ENCODE measurements at regions not wholly inside any gene's neighbourhood (a gene's known extent, or its start where the extent isn't known, plus 50 kb on each side); places are given as distances from the start of the nearest gene placed in this dataset.

DNA sequence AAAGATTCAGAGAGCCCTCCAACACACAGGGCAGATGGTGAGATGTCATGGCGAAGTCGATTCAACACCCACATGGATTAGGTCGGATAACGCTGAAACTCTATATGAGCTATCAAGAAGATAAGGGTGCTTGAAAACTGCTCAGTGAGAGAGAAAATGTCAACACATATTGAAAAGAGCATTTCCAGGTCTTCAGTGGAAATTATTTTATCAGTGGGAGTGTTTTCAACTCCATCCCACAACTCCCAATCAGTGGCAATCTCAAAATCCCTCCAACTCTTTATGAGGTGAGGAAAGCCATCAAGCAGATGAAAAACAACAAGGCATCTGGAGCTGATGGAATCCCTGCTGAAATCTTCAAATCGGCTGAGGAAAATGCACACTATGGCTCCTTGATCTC lies 104.5 kb upstream of the KLHL14 start:
- POLR2A ChIA-PET = no interaction called here
- BruUV-seq (replicated peaks) = no TSS peak

DNA sequence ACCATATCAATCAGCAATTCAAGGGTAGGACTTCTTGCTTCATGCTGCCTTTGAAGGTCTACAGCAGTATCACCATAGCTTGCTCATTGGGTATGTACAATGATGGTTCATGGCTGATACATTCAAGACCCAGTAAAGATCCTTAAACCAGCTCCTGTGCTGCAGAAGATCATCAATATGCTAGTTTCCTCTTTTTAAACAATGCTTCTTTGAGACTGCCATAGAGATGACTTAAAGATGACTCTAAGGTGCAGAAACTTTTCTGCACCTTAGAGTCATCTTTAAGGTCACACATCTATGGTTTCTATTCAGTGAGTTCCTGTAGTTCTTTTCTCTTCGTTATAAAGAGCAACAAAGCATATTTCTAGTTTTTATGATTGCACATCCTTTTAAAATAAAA lies 102.8 kb upstream of the KLHL14 start:
- CTCF ChIA-PET = no interaction called here
- no peak for DNase-seq (ENCODE audit: low read depth, low spot score)
- Histone ChIP-seq H3K79me2 (ENCODE audit: control insufficient read depth, insufficient read depth, low read length) (no peaks in the 10 kb centered on the region), H3K9ac (ENCODE audit: control insufficient read depth, insufficient read depth, low read length) (no peak overlapping the region), H4K20me1 (ENCODE audit: control insufficient read depth, insufficient read depth) (no peaks in the 10 kb centered on the region), H3K36me3 (ENCODE audit: control insufficient read depth in 2 of 2, insufficient read depth in 2 of 2, low read length in 1 of 2) (no peaks in the 10 kb centered on the region), H3K4me3 (no peak overlapping the region), H3K9me3 (replicated peaks; ENCODE audit: control insufficient read depth, insufficient read depth, low read length) (no peaks in the 10 kb centered on the region), H3K27me3 (replicated peaks in 1 of 2; ENCODE audit: control insufficient read depth in 2 of 2, insufficient read depth in 2 of 2, low read length in 1 of 2) (no peaks in the 10 kb centered on the region), H3K4me1 (ENCODE audit: control insufficient read depth, insufficient read depth, low read length) (no peaks in the 10 kb centered on the region), H3K27ac (ENCODE audit: control insufficient read depth, insufficient read depth) (no peak overlapping the region), H2AFZ (ENCODE audit: control insufficient read depth, low read depth, low read length) (no peak overlapping the region), H3K4me2 (ENCODE audit: control insufficient read depth, insufficient read depth) (no peak overlapping the region)
- RAD21 ChIA-PET (ENCODE audit: unreplicated experiment) = no interaction called here
- SMC1A ChIA-PET (ENCODE audit: uncharacterized antibody, unreplicated experiment) = no interaction called here
- no peak for FAIRE-seq
- BruUV-seq (replicated peaks) = no TSS peak
- POLR2A ChIA-PET = no interaction called here
- 0% methylated on average over 1 of the region's 1 CpG for WGBS (ENCODE audit: insufficient coverage, insufficient replicate concordance, low lambda C conversion rate, missing lambda C conversion rate)
- TF ChIP-seq SP1 (IDR thresholded peaks at IDR 0.05; ENCODE audit: low read depth, low read length) = no peak
- no peak for TF ChIP-seq NR2C1 (IDR thresholded peaks at IDR 0.05)
- no peak for TF ChIP-seq POLR2AphosphoS5 (IDR thresholded peaks at IDR 0.05; ENCODE audit: low read length)
- no peak for TF ChIP-seq ZNF24 (IDR thresholded peaks at IDR 0.05)
- TF ChIP-seq MYB (IDR thresholded peaks at IDR 0.05; ENCODE audit: borderline replicate concordance, low read depth, low read length) = no peak
- intact Hi-C loops (cut with micrococcal nuclease; ENCODE audit: unreplicated experiment) = no loop called here
- in situ Hi-C loops (cut with MboI) = no loop called here
- no peak for ATAC-seq

More for the DNA sequence above, 104.5 kb upstream of the KLHL14 start:
- RAD21 ChIA-PET (ENCODE audit: unreplicated experiment) = no interaction called here
- SMC1A ChIA-PET (ENCODE audit: uncharacterized antibody, unreplicated experiment) = no interaction called here
- Histone ChIP-seq H3K4me2 (ENCODE audit: control insufficient read depth, insufficient read depth) (no peak overlapping the region), H3K4me3 (no peak overlapping the region), H3K27ac (ENCODE audit: control insufficient read depth, insufficient read depth) (no peak overlapping the region), H3K27me3 (replicated peaks in 1 of 2; ENCODE audit: control insufficient read depth in 2 of 2, insufficient read depth in 2 of 2, low read length in 1 of 2) (no peaks in the 10 kb centered on the region), H3K4me1 (ENCODE audit: control insufficient read depth, insufficient read depth, low read length) (no peaks in the 10 kb centered on the region), H3K9me3 (replicated peaks; ENCODE audit: control insufficient read depth, insufficient read depth, low read length) (no peaks in the 10 kb centered on the region), H3K9ac (ENCODE audit: control insufficient read depth, insufficient read depth, low read length) (no peak overlapping the region), H3K36me3 (ENCODE audit: control insufficient read depth in 2 of 2, insufficient read depth in 2 of 2, low read length in 1 of 2) (no peaks in the 10 kb centered on the region), H4K20me1 (ENCODE audit: control insufficient read depth, insufficient read depth) (no peaks in the 10 kb centered on the region), H3K79me2 (ENCODE audit: control insufficient read depth, insufficient read depth, low read length) (no peaks in the 10 kb centered on the region), H2AFZ (ENCODE audit: control insufficient read depth, low read depth, low read length) (no peak overlapping the region)
- intact Hi-C loops (cut with micrococcal nuclease; ENCODE audit: unreplicated experiment) = no loop called here
- CTCF ChIA-PET = no interaction called here
- DNase-seq (ENCODE audit: low read depth, low spot score) (no peak), ATAC-seq (no peak), FAIRE-seq (no peak)
- WGBS (ENCODE audit: insufficient coverage, insufficient replicate concordance, low lambda C conversion rate, missing lambda C conversion rate) = 63% methylated on average over 5 of the region's 5 CpGs
- no peak for TF ChIP-seq NFYB (IDR thresholded peaks at IDR 0.05; ENCODE audit: insufficient read depth, low read depth, low read length)
- in situ Hi-C loops (cut with MboI) = no loop called here

All from GM12878 (cell line).